ENCODE measurements at regions not wholly inside any gene's neighbourhood (a gene's known extent, or its start where the extent isn't known, plus 50 kb on each side); places are given as distances from the start of the nearest gene placed in this dataset.
A peak's percentile ranks its signal among the peaks of the same experiment; 100 is the strongest.

GRCh38 chr9:85425153-85425611 lies 316.6 kb downstream of the AGTPBP1 start:
- no peaks in the 10 kb centered on the region for H3K36me3 ChIP-seq
- no peak overlapping the region for H3K27ac ChIP-seq
- peak in 3 of 7 experiments; percentile 31 to 50 (median 45) for TF ChIP-seq CTCF (IDR thresholded peaks at IDR 0.05)
- no peak for TF ChIP-seq POLR2AphosphoS5 (IDR thresholded peaks at IDR 0.05)
- peaks cover 0 to 14% (median 0%) of the 10 kb centered on the region in 3 donors for H3K27me3 ChIP-seq
- intact Hi-C loops (cut with DNase I; ENCODE audit: low total_unique reads), result no loop called here
- DNase-seq, result peak; percentile 55 to 73
- H3K9me3 ChIP-seq, result no peaks in the 10 kb centered on the region
- 12 to 24% (median 16%) methylated on average over 10 to 15 of the region's 15 CpGs for WGBS, 5 donors
- no peak overlapping the region for H3K4me3 ChIP-seq
- H3K4me1 ChIP-seq, result peaks cover 0 to 5% (median 0%) of the 10 kb centered on the region in 4 donors

- intact Hi-C loops (cut with DNase I; ENCODE audit: low total_unique reads), result no loop called here
- DNase-seq, result no peak
- no peak overlapping the region for H3K27ac ChIP-seq
- H3K9me3 ChIP-seq, result no peaks in the 10 kb centered on the region
- H3K4me3 ChIP-seq, result no peak overlapping the region
- peaks cover 0 to 5% (median 0%) of the 10 kb centered on the region in 4 donors for H3K4me1 ChIP-seq
- H3K27me3 ChIP-seq, result peaks cover 0 to 14% (median 0%) of the 10 kb centered on the region in 3 donors
- no peaks in the 10 kb centered on the region for H3K36me3 ChIP-seq
- TF ChIP-seq POLR2AphosphoS5 (IDR thresholded peaks at IDR 0.05), result no peak
- no peak for TF ChIP-seq POLR2A (IDR thresholded peaks at IDR 0.05)
- no peak for TF ChIP-seq EP300 (IDR thresholded peaks at IDR 0.05)
- no peak for TF ChIP-seq CTCF (IDR thresholded peaks at IDR 0.05)
- 86 to 100% (median 90%) methylated on average over 1 of the region's 1 CpG for WGBS, 5 donors
Observed at GRCh38 chr9:85423422-85423821, 318.3 kb downstream of the AGTPBP1 start.

GRCh38 chr9:85421641-85422040 lies 320.1 kb downstream of the AGTPBP1 start:
- Histone ChIP-seq H3K9me3 (no peaks in the 10 kb centered on the region), H3K4me3 (no peak overlapping the region), H3K27me3 (peaks cover 0 to 6% (median 0%) of the 10 kb centered on the region in 3 donors), H3K4me1 (peaks cover 0 to 5% (median 0%) of the 10 kb centered on the region in 4 donors), H3K36me3 (no peaks in the 10 kb centered on the region), H3K27ac (no peak overlapping the region)
- no peak for DNase-seq
- no peak for TF ChIP-seq EP300 (IDR thresholded peaks at IDR 0.05)
- TF ChIP-seq CTCF (IDR thresholded peaks at IDR 0.05), result no peak
- TF ChIP-seq POLR2A (IDR thresholded peaks at IDR 0.05), result no peak
- no peak for TF ChIP-seq POLR2AphosphoS5 (IDR thresholded peaks at IDR 0.05)
- 91 to 97% (median 93%) methylated on average over 5 of the region's 5 CpGs for WGBS, 5 donors
- intact Hi-C loops (cut with DNase I; ENCODE audit: low total_unique reads), result no loop called here

GRCh38 chr9:85420750-85421149 lies 321.0 kb downstream of the AGTPBP1 start:
- intact Hi-C loops (cut with DNase I; ENCODE audit: low total_unique reads), result no loop called here
- Histone ChIP-seq H3K9me3 (no peaks in the 10 kb centered on the region), H3K27ac (no peak overlapping the region), H3K4me3 (no peak overlapping the region), H3K27me3 (no peaks in the 10 kb centered on the region), H3K36me3 (no peaks in the 10 kb centered on the region), H3K4me1 (peaks cover 0 to 5% (median 0%) of the 10 kb centered on the region in 4 donors)
- peak in 1 of 2 donors; percentile 58 for DNase-seq
- no peak for TF ChIP-seq EP300 (IDR thresholded peaks at IDR 0.05)
- no peak for TF ChIP-seq CTCF (IDR thresholded peaks at IDR 0.05)
- TF ChIP-seq POLR2A (IDR thresholded peaks at IDR 0.05), result no peak
- no peak for TF ChIP-seq POLR2AphosphoS5 (IDR thresholded peaks at IDR 0.05)
- WGBS, 5 donors, result 43 to 68% (median 53%) methylated on average over 4 of the region's 4 CpGs
